HG03135 (cell line): ENCODE measurements at regions not wholly inside any gene's neighbourhood (a gene's known extent, or its start where the extent isn't known, plus 50 kb on each side); places are given as distances from the start of the nearest gene placed in this dataset.

Source experiments
- ATAC-seq: cut with Tn5 transposase; IDR thresholded peaks from one replicate; pipeline ENCODE4 v1.9.1; 2021; ENCODE audit warnings: mild to moderate bottlenecking, moderate library complexity; ENCODE audit not compliant: unreplicated experiment

GRCh38 chr3:61311044-61311443, 59.8 kb upstream of the FHIT start:
- ATAC-seq = no peak

GRCh38 chr3:61315871-61316270, 64.6 kb upstream of the FHIT start:
- no peak for ATAC-seq

DNA sequence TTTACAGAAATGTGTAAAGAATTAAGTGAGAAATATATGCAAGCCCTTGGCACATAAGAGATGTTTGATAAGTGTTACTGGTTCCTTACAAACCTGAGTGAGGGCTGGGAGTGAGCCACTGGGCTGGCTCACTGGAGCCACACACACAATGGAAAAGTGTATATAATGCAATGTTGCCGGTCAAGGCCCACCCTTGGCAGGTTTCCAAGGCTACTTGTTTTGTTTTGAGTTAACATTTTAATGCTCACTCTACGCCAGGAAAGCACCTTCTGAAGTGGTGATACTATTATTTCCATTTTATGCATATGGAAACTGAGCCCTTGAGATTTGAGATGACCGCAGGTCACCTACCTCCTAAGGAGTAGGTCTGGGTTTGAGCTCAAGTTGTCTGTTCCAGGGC, 71.8 kb upstream of the FHIT start:
- ATAC-seq = no peak

DNA sequence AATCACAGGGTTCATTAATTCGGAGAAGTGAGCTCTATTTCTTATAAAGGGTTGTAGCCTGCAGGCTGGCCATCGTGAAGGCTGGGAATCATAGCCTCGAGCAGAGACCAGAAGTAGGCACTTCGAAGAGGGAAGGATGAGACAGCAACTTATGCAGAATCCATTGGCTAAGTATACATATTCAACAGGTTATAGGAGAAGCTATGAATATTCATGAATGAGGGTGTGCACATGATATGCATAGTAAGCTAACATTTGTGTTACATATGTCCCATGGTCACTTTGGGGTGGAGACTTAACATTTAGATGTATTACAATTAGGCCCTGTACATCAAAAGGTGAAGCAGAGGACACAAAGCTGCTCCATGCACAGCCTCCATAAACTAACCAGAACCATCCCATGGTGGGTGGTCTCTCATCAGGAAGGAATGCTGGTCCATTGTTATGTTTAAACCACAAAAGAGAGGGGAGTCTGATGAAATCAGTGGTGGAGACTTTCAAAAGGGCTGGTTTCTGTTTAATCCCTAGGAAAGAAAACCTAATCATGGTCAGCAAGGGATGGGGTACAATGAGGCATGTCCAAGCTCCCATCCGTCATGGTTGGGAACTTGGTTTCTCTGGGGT, 80.8 kb upstream of the FHIT start:
- no peak for ATAC-seq

GRCh38 chr3:61333192-61333961, 82.1 kb upstream of the FHIT start:
- no peak for ATAC-seq

GRCh38 chr3:61334783-61335182, 83.5 kb upstream of the FHIT start:
- no peak for ATAC-seq

DNA sequence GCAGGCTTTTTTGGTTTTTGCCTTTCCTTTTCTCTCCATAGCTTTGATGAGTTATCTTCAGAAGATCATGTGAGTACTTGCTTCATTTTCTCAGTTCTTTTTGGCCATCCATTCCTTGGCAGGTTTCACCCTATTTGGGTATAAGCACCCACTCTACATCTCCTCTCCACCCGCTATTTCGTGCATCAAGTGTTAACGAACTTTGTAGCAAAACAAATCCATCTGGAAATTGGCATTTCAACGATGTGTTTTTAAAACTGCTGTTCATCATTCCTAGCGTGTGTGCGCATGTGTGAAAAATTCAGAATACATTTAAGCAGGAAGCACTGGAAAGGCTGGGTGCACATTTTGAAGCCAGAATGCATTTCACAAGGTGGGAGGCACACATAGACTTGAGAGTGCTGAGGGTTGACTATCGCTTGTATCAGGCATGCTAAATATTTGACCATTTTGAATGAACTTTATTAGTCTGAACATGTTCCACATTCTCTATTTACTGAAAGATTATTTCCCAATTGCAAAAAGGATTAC, 89.7 kb upstream of the FHIT start:
- no peak for ATAC-seq

GRCh38 chr3:61343543-61343942, 92.3 kb upstream of the FHIT start:
- ATAC-seq = no peak

DNA sequence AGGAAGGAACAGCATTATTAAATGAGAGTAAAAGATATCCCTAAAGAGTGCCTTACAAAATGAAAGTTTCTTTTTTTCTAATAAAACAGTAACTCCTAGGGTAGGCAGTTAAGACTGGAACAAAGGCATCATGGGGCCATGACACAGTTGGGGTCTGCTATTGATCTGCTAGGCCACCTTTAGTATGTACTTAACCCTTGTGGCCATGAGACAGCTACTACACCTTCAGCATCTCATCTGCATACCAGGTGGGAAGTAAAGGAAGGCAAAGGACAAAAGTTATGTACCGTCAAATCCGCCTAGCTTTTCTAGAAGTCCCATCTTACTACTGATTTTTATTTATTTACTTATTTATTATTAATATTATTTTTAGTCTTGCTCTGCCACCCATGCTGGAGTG, 93.8 kb upstream of the FHIT start:
- ATAC-seq = no peak

- ATAC-seq = no peak
Observed at GRCh38 chr3:61347981-61348380, 96.7 kb upstream of the FHIT start.

DNA sequence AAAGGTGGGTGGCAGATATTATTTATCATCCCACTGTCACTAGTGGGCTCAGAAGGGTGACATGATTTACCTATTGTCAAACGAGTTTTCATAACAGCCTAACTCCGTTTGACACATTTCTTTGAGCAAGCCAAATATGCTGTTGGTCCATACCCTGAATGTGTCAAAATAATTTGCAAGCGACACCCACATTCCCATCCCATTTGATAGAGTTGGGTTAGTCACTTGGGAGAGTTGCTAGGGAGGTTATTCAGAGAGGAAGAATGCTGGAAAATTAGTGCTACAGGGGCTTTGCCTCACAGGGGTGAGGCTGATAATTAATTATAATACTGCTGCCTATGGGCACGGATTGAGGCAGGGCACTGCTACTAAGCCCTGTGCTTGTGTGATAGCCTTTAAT, 98.5 kb upstream of the FHIT start:
- ATAC-seq = no peak

DNA sequence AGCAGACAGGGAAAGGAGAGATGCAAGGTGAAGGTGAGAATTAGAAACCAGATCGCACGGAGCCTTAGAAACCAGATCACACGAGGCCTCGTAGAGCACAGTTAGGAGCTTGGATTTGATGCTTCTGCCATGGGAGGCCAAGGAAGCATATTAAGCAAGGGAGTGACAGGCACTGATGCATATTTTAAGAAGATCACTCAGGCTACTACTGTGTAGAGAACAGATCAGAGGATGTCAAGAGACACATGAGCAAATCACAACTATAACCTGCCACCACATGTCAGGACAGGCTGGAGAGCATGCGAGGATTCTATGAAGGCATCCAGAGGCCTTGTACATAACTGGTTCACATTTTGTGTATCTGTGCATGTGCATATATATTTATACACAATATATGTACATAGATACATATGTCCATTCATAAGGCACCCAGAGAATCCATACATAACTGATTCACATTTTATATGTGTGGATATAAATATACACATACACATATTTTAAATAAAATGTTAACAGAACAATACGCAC, 99.6 kb upstream of the FHIT start:
- no peak for ATAC-seq

- no peak for ATAC-seq
Observed at GRCh38 chr3:61352306-61352705, 101.1 kb upstream of the FHIT start.

DNA sequence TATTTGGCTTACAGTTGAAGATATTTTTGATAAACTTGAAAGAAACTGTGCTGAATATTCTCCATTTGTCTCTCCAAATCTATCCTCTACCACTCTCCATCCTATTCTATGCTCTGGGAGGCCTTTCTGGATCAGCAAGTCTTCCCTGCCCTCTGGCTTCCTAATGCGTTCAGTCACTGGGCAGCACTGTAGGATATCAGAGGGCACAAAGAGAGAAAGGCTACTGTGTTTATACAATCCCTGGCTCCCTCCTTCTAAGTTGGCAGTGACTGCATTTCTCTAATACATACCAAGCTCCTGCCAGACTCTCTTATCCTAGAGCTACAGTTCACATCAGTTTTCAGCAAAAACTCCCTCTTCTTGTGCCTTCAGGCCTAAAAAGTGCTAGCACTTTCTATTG, 102.1 kb upstream of the FHIT start:
- no peak for ATAC-seq

DNA sequence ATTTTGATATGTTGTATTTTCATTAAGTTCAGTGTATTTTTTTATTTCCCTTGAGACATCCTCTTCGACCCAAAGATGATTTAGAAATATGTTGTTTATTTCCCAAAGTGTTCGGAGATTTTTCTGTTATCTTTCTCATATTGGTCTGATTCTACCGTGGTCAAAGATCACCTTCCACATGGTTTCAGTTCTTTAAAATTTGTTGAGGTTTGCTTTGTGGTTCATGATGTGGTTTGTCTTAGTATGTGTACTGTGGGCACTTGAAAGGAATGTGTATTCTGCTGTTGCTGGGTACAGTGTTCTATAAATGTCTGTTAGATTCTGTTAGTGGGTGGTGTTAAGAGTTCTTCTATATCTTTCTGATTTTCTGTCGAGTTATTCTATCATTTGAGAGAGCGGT, 103.4 kb upstream of the FHIT start:
- no peak for ATAC-seq

GRCh38 chr3:61356685-61357084, 105.4 kb upstream of the FHIT start:
- ATAC-seq = no peak

DNA sequence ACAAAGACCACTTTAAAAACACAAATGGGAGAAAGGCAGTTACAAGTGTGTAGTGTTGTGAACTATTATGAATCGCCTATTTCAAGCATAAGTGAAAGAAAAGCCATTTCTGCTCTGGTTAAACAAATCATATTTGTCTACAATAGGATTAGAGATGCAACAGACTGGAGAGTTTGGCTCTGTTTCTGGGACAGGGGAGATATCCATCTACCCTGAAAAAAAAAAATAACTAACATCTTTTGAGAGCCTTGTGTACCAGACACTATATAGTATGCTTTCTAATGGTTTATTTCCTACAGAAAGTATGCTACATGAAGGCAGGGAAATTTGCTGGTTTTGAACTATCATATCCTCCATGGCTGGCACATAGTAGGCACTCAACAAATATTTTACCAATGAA, 106.7 kb upstream of the FHIT start:
- ATAC-seq = peak; percentile 3

DNA sequence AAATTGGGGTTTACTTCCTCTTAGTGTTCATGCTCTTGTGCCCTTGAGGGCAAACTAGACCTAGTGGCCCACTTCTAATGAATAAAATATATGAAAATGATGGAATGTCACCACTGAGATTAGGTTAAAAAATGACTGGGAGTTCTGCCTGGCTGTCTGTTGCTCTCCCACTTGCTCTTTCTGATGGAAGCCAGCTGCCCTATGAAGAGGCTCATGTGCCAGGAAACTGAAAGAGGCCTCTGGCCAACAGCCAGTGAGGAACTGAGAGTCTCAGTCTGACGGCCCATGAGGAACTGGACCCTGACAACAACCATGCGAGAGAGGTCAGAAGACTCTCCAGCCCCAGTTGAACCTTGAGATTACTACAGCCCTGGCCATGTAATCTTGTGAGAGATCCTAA, 107.1 kb upstream of the FHIT start:
- ATAC-seq = peak; percentile 99

GRCh38 chr3:61360297-61360965, 109.2 kb upstream of the FHIT start:
- ATAC-seq = no peak

- no peak for ATAC-seq
Observed at GRCh38 chr3:61369678-61370077, 118.4 kb upstream of the FHIT start.

GRCh38 chr3:61371123-61371522, 119.9 kb upstream of the FHIT start:
- ATAC-seq = no peak

- no peak for ATAC-seq
Observed at GRCh38 chr3:61372723-61373122, 121.5 kb upstream of the FHIT start.
